ENCODE measurements at regions not wholly inside any gene's neighbourhood (a gene's known extent, or its start where the extent isn't known, plus 50 kb on each side); places are given as distances from the start of the nearest gene placed in this dataset.
"Not testable (repeated sequence)": the region's sequence is repeated elsewhere in the genome, so short reads cannot be mapped to it uniquely, and the experiment has no call there.

GRCh38 chr16:58983181-58983965 is 249.3 kb upstream of the GOT2 start:
- DNase-seq, result not testable (repeated sequence)

- no peak for DNase-seq
Measured at GRCh38 chr16:58970775-58971174, 236.7 kb upstream of the GOT2 start.

GRCh38 chr16:58963479-58963878 is 229.4 kb upstream of the GOT2 start:
- no peak for DNase-seq

GRCh38 chr16:58962811-58963210 is 228.7 kb upstream of the GOT2 start:
- no peak for DNase-seq

DNA sequence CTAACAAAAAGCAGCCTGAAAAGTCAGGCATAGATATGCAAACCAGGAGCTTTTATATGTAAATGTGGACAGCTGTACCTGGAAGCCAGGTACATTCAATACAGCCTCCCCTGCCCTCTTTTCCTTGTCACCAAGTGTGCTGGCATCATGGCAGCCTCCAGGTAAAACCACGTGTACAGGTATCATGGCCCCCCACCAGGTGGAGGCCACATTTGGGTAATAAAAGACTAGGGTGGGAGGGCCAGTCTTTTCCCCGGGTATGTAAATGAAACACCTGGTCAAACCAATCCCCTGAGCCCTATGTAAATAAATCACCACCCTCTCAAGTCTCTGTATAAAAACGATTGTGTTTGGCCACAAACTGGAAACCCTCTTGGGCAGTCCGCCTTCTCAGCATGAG is 226.4 kb upstream of the GOT2 start:
- no peak for DNase-seq

GRCh38 chr16:58960034-58960433 is 225.9 kb upstream of the GOT2 start:
- DNase-seq, result no peak

GRCh38 chr16:58958749-58959148 is 224.6 kb upstream of the GOT2 start:
- DNase-seq, result no peak

DNA sequence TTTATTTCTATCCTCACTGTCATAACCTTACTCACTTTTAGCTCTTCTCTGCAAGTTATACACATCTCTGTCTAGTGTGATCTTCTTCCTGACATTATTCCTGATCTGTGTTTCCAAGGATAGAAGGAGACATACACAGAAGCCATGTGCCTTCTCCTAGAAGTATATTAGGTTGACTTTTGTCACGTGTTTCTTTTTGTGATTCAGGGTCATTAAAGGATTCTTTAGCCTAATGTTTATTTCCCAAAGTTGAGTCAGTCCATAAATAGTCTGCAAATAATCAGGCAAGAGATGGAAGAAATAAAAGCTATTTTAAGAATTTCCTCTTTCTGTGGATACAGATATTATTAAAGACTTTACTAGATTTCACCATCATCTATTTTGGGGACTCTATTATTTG is 214.1 kb upstream of the GOT2 start:
- DNase-seq, result no peak

DNA sequence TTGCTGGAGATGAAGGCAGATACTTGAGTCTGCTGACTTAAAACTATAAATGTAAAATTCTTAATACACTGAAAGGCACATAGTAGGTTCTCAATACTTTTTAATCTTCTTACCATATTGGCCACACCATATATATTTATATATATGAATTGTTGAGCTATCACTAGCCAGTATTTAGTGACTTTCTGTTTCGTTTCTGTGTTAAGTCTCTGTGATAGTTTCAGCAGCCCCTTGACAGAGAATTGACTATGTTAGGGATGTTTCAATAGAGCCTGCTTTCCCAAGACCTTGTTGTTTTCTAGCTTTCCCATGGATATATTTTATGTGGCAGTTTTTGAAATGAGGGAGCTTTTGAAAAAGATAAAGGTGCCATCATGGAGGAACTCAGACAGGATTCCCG is 206.5 kb upstream of the GOT2 start:
- DNase-seq, result no peak

GRCh38 chr16:58938811-58939210 is 204.7 kb upstream of the GOT2 start:
- DNase-seq, result no peak

DNA sequence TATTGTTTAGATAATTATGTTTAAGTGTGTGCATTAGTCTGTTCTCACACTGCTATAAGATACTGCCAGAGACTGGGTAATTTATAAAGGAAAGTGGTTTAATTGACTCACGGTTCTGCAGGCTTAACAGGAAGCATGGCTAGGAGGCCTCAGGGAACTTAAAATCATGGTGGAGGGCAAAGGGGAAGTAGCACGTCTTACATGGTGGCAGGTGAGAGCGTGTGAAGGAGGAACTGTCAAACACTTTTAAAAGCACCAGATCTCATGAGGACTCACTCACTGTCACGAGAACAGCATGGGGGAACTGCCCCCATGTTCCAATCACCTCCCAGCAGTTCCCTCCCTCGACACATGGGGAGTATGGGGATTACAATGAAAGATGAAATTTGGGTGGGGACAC is 203.5 kb upstream of the GOT2 start:
- no peak for DNase-seq

DNA sequence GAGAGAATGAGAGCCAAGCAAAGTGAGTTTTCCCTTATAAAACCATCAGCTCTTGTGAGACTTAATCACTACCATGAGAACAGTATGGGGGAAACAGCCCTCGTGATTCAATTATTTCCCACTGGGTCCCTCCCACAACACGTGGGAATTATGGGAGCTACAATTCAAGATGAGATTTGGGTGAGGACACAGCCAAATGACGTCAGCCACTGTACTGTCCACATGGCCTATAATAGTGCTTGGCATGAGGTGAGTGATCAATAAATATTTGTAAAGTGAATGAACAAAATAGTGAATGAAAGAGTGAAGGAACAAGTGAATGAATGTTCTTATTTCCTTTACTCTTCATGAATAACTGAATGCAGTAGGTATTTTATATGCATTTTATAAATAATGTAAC is 199.1 kb upstream of the GOT2 start:
- no peak for DNase-seq

GRCh38 chr16:58931436-58931835 is 197.3 kb upstream of the GOT2 start:
- DNase-seq, result no peak

- DNase-seq, result no peak
Measured at GRCh38 chr16:58923094-58923493, 189.0 kb upstream of the GOT2 start.

- no peak for DNase-seq
Measured at GRCh38 chr16:58913456-58913855, 179.3 kb upstream of the GOT2 start.

DNA sequence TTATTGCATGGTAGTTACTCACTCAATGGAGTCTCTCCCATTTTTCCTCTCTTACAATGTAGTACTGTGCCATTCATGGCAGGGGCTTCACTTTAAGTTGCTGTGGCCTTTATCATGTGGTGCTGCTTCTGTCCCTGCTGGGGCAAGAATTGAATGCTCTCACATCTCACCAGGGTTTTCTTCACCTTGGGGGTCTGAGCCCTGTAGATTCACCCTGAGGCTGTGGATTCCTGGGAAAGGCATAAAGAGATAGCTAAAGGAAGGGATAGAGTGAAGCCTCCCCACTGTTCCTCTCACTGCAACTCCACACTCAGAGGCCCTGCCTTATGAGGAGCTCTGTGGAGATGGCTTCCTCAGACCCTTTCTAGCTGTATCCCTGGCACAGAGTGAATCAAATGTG is 178.5 kb upstream of the GOT2 start:
- DNase-seq, result no peak

GRCh38 chr16:58906981-58907715 is 173.0 kb upstream of the GOT2 start:
- peak; percentile 54 to 66 for DNase-seq

DNA sequence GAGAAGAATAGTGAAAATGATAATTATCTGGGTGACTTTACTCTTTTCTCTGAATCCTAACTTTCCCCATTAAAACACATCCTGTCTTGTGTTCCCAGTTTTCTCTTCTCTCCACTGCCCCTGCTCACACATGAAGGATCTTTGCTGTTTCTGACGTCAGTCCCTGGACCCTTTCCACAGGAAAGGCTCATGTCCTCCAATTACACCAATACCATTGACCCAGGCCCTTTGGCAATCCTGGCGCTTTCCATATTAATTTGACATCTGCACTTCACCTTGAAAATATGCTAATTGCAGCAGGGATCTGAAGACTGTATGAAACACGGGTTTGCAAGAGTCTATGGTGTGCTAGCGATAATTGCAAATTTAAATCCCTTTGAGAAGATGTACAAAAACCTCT is 170.2 kb upstream of the GOT2 start:
- DNase-seq, result no peak

DNA sequence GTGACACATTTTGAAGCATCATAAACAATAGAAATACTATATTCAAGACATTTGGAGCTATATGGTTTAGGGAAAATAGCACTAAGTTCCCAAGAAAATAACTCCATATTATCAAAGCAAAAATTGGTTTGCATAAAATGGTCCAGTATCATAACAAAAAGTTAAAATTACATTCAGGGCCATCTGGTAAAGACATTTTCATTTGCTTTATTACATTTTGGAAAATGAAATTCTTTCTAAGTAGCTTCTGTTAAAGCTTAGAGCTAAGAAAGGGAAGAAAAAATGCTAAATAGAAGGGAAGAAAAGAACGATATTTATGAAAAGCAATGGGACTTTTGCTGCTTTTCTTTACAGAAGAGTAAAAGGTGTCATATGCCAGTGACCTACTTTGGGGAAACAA is 155.4 kb upstream of the GOT2 start:
- no peak for DNase-seq

DNA sequence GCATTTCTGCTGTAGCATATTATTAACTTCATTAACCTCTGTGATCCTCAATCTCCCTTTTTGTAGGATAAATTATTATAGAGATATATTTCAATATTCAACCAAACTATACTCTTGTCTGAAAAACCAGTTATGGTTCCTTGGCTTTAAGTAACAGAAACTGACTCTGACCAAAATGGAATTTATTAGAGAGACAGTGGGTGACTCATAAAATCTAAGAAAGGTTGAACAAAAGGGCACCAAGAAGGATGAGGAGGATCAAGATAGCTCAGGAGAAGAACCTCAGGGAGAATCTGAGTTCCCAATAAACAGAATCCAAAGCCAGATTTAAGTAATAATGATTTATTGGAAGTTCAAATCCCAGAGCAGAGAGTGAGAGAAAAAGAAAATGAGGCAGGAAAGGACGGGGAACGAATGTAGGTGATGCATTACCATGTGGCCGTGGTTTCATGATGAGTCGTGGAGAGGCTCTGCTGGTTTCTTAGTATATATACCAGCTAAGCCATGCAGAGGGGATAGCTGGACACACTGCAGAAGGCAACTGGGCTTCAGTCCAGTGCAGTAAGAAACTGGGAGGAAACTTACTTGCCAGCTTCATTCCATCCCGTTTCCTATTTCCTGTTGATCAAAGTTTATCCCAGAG is 151.5 kb upstream of the GOT2 start:
- DNase-seq, result no peak

DNA sequence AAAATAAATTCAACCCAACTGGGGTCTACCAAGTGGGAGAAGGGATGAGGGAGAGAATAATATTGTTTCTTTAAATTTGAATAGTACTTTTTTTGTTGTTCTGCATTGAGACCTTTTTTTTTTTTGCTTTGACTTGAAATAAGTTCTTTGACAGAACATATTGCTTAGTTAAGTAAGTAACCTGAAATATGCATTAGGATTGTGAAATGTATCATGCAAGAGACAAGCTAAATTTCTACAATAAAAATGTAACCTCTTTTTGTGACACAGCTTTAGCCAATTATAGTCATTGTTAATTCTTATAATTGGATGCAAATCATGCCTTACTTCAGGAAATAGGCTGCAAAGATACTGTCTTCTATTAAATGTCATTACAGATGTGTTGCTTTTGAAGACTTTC is 150.0 kb upstream of the GOT2 start:
- no peak for DNase-seq

DNA sequence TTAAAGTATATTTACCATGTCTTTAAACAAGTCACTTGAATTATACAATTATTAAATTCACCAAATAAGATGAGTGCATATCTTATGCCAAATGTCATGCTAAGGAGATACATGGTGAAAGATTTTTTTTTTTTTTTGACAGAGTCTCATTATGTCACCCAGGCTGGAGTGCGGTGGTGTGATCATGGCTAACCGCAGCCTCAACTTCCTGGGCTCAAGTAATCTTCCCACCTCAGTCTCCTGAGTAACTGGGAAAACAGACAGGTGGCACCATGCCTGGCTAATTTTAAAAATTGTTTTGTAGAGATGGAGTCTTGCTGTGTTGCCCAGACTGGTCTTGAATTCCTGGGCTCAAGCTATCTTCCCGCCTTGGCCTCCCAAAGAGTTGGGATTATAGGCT is 149.0 kb upstream of the GOT2 start:
- no peak for DNase-seq

DNA sequence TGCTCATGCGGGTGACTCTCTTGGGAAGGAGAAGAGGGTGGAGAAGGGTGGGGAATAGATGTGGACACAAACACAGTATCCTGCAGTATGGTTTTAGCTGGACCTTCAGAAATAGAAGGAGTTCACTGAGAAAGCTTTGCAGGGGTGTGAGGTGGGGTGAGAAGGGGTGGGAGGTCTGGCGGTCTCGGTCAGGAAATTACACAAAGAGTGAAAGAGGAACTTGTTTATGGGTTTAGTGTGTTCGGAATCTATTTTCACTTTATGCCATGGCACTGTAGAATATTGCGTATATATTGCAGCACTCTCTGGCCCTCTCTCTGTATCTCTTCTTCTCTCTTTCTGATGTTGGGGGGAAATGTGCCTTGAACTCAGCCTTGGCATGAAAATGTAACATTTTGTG is 148.2 kb upstream of the GOT2 start:
- DNase-seq, result no peak
